ENCODE measurements at regions not wholly inside any gene's neighbourhood (a gene's known extent, or its start where the extent isn't known, plus 50 kb on each side); places are given as distances from the start of the nearest gene placed in this dataset.

DNA sequence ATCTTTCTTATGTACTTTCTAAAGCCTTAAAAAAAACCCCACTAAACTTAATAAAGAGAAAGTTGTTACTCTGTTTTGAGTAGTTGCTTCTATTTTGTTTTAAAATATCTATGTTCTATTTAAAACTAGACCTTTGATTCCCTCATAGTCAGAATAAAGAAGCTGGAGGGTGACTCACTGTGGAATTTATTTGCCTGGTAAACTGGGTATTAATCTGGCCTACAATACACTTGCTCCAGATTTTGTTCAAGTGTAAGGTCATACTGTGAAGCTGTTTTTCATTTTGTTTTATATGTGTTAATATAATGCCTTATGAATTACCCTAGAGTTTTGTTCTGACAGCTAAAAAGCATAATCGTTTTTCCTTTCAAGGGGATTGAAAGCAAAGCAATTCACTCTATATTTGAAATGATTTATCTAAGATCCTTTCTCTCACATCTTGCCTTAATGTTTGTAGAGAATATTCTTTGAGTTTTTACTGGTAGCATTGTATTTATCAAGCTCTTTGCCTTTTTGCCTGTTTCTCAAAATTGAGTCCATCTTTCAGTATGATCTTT, 277.4 kb upstream of the PITX2 start:
- TF ChIP-seq, protein P1, sequence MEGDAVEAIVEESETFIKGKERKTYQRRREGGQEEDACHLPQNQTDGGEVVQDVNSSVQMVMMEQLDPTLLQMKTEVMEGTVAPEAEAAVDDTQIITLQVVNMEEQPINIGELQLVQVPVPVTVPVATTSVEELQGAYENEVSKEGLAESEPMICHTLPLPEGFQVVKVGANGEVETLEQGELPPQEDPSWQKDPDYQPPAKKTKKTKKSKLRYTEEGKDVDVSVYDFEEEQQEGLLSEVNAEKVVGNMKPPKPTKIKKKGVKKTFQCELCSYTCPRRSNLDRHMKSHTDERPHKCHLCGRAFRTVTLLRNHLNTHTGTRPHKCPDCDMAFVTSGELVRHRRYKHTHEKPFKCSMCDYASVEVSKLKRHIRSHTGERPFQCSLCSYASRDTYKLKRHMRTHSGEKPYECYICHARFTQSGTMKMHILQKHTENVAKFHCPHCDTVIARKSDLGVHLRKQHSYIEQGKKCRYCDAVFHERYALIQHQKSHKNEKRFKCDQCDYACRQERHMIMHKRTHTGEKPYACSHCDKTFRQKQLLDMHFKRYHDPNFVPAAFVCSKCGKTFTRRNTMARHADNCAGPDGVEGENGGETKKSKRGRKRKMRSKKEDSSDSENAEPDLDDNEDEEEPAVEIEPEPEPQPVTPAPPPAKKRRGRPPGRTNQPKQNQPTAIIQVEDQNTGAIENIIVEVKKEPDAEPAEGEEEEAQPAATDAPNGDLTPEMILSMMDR (IDR thresholded peaks at IDR 0.05): no peak
- no peak for TF ChIP-seq EZH2 (IDR thresholded peaks at IDR 0.05; ENCODE audit: borderline replicate concordance, insufficient read depth, low read depth, low read length, poor library complexity, severe bottlenecking)

All from B cell (primary cell).